Right hindlimb (tissue), 1 donor: ENCODE measurements at regions not wholly inside any gene's neighbourhood (a gene's known extent, or its start where the extent isn't known, plus 50 kb on each side); places are given as distances from the start of the nearest gene placed in this dataset.
A peak's percentile ranks its signal among the peaks of the same experiment; 100 is the strongest.

Experiments used
- DNase-seq: peaks from one replicate; pipeline ENCODE4 v3.0.0-alpha.2; 2018

DNA sequence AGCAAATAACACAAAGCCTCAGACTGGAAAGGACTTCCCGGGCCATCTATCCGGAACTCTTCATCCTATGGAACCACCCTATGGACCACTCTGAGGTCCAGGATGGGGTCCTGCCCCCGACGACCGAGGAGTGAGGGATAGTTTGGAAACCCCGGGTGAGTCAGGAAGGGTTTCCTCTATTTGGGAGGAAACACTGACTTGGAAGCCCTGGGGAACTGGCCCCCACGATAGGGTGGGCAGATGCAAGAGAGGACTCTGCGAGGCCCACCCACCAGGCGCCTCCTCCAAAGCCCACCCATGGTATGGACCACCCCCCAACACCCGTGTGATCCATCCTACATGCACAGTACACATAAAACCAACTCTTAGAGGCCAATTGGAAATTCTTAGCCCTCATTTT lies 69.4 kb downstream of the CPN2 start:
- peak; percentile 13 for DNase-seq

GRCh38 chr3:194282436-194283122 lies 68.5 kb downstream of the CPN2 start:
- DNase-seq, result peak; percentile 79

- DNase-seq, result peak; percentile 59
These were observed 67.7 kb downstream of the CPN2 start for GRCh38 chr3:194283221-194284006.

DNA sequence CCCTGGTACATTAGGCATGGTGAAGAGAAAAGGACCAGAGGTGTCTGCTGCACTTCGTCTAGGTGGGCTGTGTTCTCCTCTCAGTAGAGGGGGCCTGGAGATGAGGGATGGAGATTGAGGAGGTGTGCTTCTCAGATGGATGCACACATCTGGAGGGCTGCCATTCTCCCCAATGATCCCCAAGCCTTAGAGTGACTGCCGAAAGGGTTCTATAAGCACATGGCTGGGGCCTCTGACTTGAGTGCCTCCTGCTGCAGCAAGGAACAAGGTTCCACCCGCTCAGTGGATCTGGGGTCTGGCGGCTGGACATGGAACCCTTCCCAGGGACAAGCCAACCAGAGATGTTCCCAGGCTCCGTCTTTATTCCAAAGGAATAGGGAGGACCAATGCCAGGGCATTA lies 66.8 kb downstream of the CPN2 start:
- DNase-seq, result peak; percentile 3

DNA sequence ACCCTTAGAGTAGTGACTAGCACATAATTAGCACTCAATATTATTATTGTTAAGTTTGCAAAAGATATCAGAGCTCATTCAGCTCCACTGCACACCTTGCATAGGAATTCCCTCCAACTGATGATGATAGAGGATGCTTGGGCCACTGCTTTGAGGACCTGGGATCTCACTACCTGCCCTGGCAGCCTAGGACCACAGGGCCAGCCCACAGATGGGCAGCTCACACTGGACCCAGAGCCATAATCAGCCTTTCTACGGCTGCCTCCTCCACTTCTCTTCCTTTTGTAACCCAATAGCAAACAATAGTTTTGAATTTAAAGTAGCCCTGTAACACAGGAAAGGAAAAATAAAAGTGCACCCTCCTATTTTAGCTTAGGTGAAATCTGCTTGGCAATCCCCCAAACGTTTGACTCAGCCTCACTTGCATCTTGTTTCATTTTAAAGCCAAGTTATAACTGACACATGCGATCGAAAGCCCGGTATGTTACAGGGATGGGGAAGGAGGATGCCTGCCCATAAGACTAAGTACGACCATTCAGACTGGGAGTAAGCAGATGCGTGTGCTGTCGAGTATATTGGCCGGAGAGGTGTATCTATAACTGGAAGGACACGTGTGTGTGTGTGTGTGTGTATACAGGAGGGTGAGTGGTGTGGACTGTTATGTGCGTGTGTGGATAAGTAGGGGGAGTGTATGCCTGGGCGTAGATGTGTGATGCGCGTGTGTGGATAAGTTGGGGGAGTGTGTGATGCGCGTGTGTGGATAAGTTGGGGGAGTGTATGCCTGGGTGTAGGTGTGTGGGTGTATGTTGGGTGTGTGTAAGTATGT lies 65.9 kb downstream of the CPN2 start:
- DNase-seq, result peak; percentile 42

DNA sequence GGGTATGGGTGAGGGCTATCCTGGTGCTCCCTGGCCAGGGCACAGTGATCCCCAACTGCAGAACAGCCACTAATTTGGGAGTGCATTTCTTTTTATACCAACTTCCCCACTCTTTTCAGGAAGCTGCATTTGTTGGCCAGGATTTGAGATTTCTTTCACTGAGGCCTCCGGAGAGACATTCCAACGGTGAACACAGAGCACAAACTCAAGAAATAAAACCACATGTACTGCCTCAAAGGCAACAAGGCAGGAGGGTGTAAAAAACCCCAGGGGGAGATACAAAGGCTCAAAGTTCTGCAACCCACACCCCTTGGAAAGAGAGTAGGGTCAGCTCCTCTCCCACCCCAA lies 65.3 kb downstream of the CPN2 start:
- DNase-seq, result peak; percentile 58

DNA sequence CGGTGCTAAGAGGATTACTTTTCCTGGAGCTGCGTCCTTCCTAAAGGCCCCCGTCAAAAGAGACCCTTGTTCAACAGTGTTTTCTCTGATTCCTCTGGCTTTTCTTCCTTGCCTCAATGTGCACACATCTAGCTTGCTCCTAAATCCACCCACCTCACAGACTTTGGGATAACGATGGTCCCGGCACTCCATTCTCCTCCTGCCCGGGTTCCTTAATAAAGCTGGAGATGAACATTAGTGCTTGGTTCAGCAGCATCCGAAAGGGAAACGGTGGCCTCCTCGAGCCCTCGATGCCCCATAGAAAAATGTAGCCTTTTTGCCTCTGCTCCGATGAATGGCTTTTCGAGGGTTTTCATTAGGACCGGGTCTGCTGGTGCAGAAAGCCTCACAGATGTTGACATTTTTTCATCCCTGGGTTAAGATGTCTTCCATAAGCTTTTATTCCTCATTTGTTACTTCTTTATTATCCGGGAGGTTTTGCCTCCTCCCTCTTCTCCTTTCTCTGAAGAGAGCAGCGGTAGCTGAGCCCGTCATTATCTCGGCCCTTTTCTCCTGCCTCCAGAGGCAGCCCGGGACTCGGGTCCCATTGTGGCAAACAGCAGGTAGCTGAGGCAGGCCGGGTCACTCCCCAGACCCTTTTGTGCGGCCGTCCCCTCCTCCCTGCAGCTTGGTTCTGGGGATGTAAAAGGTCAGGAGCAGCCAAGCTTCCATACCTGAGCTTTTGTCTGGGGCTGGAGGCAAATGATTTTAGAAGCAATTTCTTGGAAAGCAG lies 64.6 kb downstream of the CPN2 start:
- DNase-seq, result peak; percentile 18

DNA sequence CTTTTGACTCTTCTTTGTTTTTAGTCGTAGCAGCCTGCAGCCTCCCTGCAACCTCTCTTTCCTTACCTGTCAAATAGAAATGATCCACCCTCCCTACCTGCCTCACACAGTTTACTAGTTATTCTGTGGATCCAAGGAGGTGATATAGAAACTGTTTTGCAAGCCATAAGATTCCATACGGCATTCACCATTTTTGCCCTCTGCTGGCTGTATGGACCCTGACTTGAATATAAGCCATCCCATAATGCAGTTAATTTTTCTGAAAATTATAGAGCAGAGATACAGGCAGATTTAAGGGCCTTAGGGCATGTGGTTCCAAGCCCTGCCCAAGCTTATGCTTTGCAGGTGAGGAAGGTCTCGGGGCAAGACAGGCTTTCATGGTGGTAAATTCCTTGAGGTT lies 63.8 kb downstream of the CPN2 start:
- DNase-seq, result peak; percentile 6

DNA sequence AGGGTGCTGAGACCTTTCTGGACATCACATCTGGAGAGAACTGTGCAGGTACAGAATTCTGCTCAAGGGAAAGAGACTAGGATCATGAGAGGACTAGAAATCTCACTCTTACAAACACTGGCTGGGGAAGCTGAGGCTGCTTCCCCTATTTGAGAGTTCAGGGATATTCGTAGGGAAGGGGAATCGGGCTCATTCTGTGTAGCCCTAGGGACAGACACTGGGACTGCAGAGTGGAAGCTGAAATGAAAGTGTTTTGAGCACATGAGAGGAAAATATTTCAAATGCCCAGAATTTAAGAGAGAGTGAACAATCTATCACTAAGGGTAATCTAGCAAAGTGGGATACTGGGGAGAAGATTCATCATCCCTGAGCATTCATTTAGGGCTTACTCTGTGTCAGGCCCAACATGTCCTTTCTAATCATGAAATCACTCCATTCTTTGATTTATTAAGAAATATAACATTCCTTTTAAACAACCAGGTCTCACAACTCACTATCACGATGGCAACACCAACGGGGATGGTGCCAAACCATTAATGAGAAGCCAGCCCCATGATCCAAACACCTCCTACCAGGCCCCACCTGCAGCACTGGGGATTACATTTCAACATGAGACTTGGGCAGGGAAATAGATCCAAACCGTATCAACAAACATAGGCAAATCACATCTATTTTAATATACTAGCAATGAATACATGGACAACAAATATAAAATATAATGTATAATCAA lies 63.0 kb downstream of the CPN2 start:
- DNase-seq, result peak; percentile 2
